ENCODE measurements at regions not wholly inside any gene's neighbourhood (a gene's known extent, or its start where the extent isn't known, plus 50 kb on each side); places are given as distances from the start of the nearest gene placed in this dataset.

DNA sequence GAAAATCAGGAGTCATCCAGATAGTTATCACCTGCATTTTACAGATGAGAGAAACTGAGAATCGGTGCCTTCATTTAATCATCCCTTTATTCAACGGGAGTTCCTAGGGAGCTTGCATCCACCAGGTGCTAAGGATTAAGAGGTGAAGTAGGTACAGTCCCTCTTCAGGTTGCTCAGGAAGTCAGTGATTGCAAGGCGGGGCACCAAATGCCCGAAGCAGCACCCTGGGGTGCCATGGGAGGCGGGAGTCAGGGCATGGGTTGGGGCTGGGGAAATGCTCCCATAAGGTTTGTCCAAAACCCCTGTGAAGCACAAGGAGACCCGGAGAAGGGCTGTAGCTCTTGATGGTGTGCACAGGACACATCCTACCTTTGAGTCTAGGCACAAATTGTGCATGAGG is 98.8 kb upstream of the KLF4 start:
- TF ChIP-seq, protein P1, sequence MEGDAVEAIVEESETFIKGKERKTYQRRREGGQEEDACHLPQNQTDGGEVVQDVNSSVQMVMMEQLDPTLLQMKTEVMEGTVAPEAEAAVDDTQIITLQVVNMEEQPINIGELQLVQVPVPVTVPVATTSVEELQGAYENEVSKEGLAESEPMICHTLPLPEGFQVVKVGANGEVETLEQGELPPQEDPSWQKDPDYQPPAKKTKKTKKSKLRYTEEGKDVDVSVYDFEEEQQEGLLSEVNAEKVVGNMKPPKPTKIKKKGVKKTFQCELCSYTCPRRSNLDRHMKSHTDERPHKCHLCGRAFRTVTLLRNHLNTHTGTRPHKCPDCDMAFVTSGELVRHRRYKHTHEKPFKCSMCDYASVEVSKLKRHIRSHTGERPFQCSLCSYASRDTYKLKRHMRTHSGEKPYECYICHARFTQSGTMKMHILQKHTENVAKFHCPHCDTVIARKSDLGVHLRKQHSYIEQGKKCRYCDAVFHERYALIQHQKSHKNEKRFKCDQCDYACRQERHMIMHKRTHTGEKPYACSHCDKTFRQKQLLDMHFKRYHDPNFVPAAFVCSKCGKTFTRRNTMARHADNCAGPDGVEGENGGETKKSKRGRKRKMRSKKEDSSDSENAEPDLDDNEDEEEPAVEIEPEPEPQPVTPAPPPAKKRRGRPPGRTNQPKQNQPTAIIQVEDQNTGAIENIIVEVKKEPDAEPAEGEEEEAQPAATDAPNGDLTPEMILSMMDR (optimal IDR thresholded peaks at IDR 0.05 in 1 of 3, IDR thresholded peaks at IDR 0.05 in 1 of 3, conservative IDR thresholded peaks at IDR 0.05 in 1 of 3; ENCODE audit: extremely low read depth in 1 of 3, insufficient read depth in 2 of 3, low read length in 3 of 3): no peak
- TF ChIP-seq EZH2 (IDR thresholded peaks at IDR 0.05; ENCODE audit: low read length): no peak

Measured in keratinocyte (primary cell).